SK-N-SH (cell line): ENCODE measurements at regions not wholly inside any gene's neighbourhood (a gene's known extent, or its start where the extent isn't known, plus 50 kb on each side); places are given as distances from the start of the nearest gene placed in this dataset.

Experiments used
- EP300 ChIP-seq, 2 experiments: IDR thresholded peaks; 2 replicates each; pipeline versions ENCODE4 v1.4.0 to v1.6.1; 2012; ENCODE audit warnings: borderline replicate concordance in 1 of 2, low read depth in 1 of 2, low read length in 1 of 2
- EZH2phosphoT487 ChIP-seq: fragments of 200-600 bp; sonication (generic); IDR thresholded peaks from 2 replicates; pipeline ENCODE4 v1.6.1; 2017; ENCODE audit warnings: low read depth, mixed run types, mild to moderate bottlenecking, antibody characterized with exemption, moderate library complexity, borderline replicate concordance
- FOXJ3 ChIP-seq: sonication (generic); formaldehyde crosslinking; IDR thresholded peaks from 2 replicates; pipeline ENCODE4 v1.5.1; 2020; ENCODE audit warnings: mild to moderate bottlenecking, missing genetic modification reagents
- JUND ChIP-seq: IDR thresholded peaks from 2 replicates; pipeline ENCODE4 v1.4.0; 2012
- MXI1 ChIP-seq: IDR thresholded peaks from 2 replicates; pipeline ENCODE4 v1.6.1; 2012; ENCODE audit warnings: mild to moderate bottlenecking, low read depth, low read length, improper control_type of control experiment
- PBX3 ChIP-seq: IDR thresholded peaks from 2 replicates; pipeline ENCODE4; 2012
- REST ChIP-seq: IDR thresholded peaks from 2 replicates; pipeline ENCODE4 v1.6.1; 2012; ENCODE audit warnings: mild to moderate bottlenecking, low read depth, low read length, moderate library complexity
- RFX5 ChIP-seq: IDR thresholded peaks from 2 replicates; pipeline ENCODE4 v1.6.1; 2012; ENCODE audit warnings: mild to moderate bottlenecking, improper control_type of control experiment, low read length
- TAF1 ChIP-seq: IDR thresholded peaks from 2 replicates; pipeline ENCODE4 v1.6.1; 2012; ENCODE audit warnings: low read depth, mild to moderate bottlenecking, low read length, moderate library complexity, borderline replicate concordance
- TEAD4 ChIP-seq: IDR thresholded peaks from 2 replicates; pipeline ENCODE4 v1.4.0; 2012; ENCODE audit warnings: mild to moderate bottlenecking, borderline replicate concordance; ENCODE audit not compliant: insufficient read depth
- YY1 ChIP-seq: IDR thresholded peaks from 2 replicates; pipeline ENCODE4 v1.4.0; 2012; ENCODE audit warnings: low read depth, mild to moderate bottlenecking
- TF ChIP-seq, protein P1 (sequence below): fragments of 200-600 bp; sonication (generic); IDR thresholded peaks from 2 replicates; pipeline ENCODE4 v1.6.1; 2017; ENCODE audit warnings: antibody characterized with exemption, mild to moderate bottlenecking, moderate library complexity
- TF ChIP-seq, protein P2 (sequence below): fragments of 150-350 bp; IDR thresholded peaks from 2 replicates; pipeline ENCODE4 v1.6.1; 2017; ENCODE audit warnings: antibody characterized with exemption, low read length, low read depth, borderline replicate concordance
- TF ChIP-seq, protein P3 (sequence below): IDR thresholded peaks from 2 replicates; pipeline ENCODE4 v1.4.0; 2012; ENCODE audit warnings: low read depth

DNA sequence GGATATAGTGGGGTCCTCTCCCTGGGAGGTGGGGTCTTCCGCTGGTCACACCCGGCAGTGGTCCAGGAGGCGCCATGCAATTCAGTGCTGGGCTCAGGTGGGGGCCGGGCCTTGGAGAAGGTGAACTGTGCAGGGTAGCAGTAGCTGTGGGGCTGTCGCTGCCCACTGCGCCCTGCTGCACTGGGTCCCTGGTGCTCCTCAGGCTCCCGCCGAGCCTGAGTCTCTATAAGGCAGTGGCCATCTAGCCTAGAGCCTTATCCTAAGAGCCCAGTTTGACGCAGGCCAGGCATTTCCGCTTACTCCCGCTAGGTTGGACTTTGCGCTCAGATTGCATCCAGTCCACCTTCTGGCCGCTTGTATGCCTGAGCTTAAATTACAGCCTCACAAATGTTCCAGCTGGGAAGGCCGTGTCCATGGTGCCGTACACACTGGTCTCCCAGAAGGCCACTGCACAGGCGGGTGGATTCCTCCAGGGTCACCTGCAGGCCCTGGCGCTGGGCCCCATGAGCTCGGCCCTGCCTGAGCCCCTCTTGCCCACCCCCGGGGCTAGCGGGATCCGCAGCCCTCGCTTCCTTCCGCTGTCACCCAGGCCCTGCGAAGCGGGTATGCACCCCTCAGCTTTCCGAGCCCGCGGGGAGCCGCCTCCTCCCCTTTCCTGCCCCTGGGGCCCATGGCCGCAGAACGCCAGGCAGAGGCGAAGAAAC lies 1762.2 kb downstream of the TP53TG3F start:
- no peak for TF ChIP-seq EZH2phosphoT487
- TF ChIP-seq TAF1 = no peak
- TF ChIP-seq REST = no peak
- TF ChIP-seq, protein P1, sequence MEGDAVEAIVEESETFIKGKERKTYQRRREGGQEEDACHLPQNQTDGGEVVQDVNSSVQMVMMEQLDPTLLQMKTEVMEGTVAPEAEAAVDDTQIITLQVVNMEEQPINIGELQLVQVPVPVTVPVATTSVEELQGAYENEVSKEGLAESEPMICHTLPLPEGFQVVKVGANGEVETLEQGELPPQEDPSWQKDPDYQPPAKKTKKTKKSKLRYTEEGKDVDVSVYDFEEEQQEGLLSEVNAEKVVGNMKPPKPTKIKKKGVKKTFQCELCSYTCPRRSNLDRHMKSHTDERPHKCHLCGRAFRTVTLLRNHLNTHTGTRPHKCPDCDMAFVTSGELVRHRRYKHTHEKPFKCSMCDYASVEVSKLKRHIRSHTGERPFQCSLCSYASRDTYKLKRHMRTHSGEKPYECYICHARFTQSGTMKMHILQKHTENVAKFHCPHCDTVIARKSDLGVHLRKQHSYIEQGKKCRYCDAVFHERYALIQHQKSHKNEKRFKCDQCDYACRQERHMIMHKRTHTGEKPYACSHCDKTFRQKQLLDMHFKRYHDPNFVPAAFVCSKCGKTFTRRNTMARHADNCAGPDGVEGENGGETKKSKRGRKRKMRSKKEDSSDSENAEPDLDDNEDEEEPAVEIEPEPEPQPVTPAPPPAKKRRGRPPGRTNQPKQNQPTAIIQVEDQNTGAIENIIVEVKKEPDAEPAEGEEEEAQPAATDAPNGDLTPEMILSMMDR = no peak
- TF ChIP-seq EP300 (IDR thresholded peaks at IDR 0.05; ENCODE audit: borderline replicate concordance in 1 of 2, low read depth in 1 of 2, low read length in 1 of 2) = no peak
- no peak for TF ChIP-seq RFX5
- TF ChIP-seq YY1 = no peak
- no peak for TF ChIP-seq PBX3
- TF ChIP-seq, protein P2, sequence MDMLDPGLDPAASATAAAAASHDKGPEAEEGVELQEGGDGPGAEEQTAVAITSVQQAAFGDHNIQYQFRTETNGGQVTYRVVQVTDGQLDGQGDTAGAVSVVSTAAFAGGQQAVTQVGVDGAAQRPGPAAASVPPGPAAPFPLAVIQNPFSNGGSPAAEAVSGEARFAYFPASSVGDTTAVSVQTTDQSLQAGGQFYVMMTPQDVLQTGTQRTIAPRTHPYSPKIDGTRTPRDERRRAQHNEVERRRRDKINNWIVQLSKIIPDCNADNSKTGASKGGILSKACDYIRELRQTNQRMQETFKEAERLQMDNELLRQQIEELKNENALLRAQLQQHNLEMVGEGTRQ = no peak
- TF ChIP-seq, protein P3, sequence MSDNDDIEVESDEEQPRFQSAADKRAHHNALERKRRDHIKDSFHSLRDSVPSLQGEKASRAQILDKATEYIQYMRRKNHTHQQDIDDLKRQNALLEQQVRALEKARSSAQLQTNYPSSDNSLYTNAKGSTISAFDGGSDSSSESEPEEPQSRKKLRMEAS = no peak
- TF ChIP-seq MXI1 = no peak
- no peak for TF ChIP-seq JUND
- TF ChIP-seq TEAD4 = no peak
- no peak for TF ChIP-seq FOXJ3 (CRISPR knock-in tag)
